NCI-H748 (cell line): ENCODE measurements at regions not wholly inside any gene's neighbourhood (a gene's known extent, or its start where the extent isn't known, plus 50 kb on each side); places are given as distances from the start of the nearest gene placed in this dataset.

Source experiments
- DNase-seq: peaks from one replicate; lab custom pipeline; 2025; ENCODE audit not compliant: unreplicated experiment; lab: John Stamatoyannopoulos, UW

- DNase-seq, result no peak
Observed at GRCh38 chr2:103264058-103264768, 502.4 kb downstream of the TMEM182 start.

- no peak for DNase-seq
Observed at GRCh38 chr2:103265521-103265920, 503.7 kb downstream of the TMEM182 start.

- DNase-seq, result no peak
Observed at GRCh38 chr2:103268841-103269498, 507.1 kb downstream of the TMEM182 start.

GRCh38 chr2:103276869-103277268, 515.0 kb downstream of the TMEM182 start:
- no peak for DNase-seq

- DNase-seq, result peak; percentile 36
Observed at GRCh38 chr2:103284750-103285149, 522.9 kb downstream of the TMEM182 start.

GRCh38 chr2:103285354-103285753, 523.5 kb downstream of the TMEM182 start:
- peak; percentile 68 for DNase-seq

GRCh38 chr2:103287746-103288145, 525.9 kb downstream of the TMEM182 start:
- no peak for DNase-seq

- DNase-seq, result peak; percentile 17
Observed at GRCh38 chr2:103288696-103289095, 526.9 kb downstream of the TMEM182 start.

- peak; percentile 28 for DNase-seq
Observed at GRCh38 chr2:103289105-103289725, 527.4 kb downstream of the TMEM182 start.

- DNase-seq, result peak; percentile 14
Observed at GRCh38 chr2:103292573-103292972, 530.7 kb downstream of the TMEM182 start.

- DNase-seq, result peak; percentile 14
Observed at GRCh38 chr2:103293067-103293741, 531.4 kb downstream of the TMEM182 start.

GRCh38 chr2:103293742-103294077, 531.9 kb downstream of the TMEM182 start:
- DNase-seq, result no peak

- no peak for DNase-seq
Observed at GRCh38 chr2:103294420-103294819, 532.6 kb downstream of the TMEM182 start.

GRCh38 chr2:103295591-103295990, 533.8 kb downstream of the TMEM182 start:
- no peak for DNase-seq

GRCh38 chr2:103324671-103325070, 562.8 kb downstream of the TMEM182 start:
- DNase-seq, result no peak

- no peak for DNase-seq
Observed at GRCh38 chr2:103327386-103327785, 565.6 kb downstream of the TMEM182 start.

- DNase-seq, result no peak
Observed at GRCh38 chr2:103327966-103328365, 566.1 kb downstream of the TMEM182 start.

GRCh38 chr2:103335403-103335802, 573.6 kb downstream of the TMEM182 start:
- no peak for DNase-seq

- no peak for DNase-seq
Observed at GRCh38 chr2:103338819-103339218, 577.0 kb downstream of the TMEM182 start.

- DNase-seq, result no peak
Observed at GRCh38 chr2:103346780-103347179, 584.9 kb downstream of the TMEM182 start.

- DNase-seq, result no peak
Observed at GRCh38 chr2:103353774-103354173, 591.9 kb downstream of the TMEM182 start.

- no peak for DNase-seq
Observed at GRCh38 chr2:103355287-103355686, 593.5 kb downstream of the TMEM182 start.
